ENCODE measurements at regions not wholly inside any gene's neighbourhood (a gene's known extent, or its start where the extent isn't known, plus 50 kb on each side); places are given as distances from the start of the nearest gene placed in this dataset.

DNA sequence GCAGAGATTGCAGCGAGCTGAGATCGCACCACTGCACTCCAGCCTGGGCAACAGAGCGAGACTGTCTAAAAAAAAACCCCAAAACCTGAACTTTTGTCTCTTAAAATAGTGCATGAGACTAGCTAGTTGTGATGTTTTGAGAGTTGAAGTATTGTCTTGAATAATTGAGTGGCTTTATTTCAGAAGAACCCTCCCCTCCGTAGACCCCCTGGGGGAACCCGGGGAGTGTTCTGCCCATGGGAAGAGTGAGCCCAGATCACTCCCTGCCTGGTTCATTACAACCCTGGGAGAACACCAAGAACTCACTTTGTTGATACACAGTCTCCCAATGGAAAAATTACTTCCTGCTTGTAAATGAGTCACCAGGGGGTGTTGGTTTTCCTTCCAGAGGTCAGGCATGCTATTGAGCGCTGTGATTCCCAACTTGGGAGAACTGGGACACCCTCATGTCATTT, 65.3 kb upstream of the SHISA3 start:
- DNase-seq: no peak

DNA sequence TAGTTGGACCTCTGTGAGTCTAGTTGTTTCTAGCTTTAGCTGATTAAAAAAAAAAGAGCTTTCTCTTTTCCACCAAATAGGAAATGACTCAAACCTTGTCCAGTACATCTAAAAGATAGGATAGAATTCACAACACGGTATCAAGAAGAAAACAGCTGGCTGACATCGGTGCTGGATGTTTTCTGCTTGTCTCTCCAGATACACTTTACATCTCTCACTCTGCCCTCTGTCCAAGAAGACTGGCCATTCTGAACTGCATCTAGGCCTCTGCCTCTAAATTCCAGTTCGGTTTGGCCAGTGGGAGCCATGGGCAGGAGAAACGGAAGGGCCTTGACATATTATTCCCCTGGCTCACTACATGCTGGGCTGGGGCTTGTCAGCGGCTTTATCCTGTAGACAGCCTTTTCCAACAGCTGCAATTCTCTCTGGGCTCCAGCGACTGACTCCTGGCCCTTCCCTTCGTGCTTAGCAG, 57.3 kb upstream of the SHISA3 start:
- no peak for DNase-seq

GRCh38 chr4:42341518-42342026, 55.7 kb upstream of the SHISA3 start:
- DNase-seq: no peak

DNA sequence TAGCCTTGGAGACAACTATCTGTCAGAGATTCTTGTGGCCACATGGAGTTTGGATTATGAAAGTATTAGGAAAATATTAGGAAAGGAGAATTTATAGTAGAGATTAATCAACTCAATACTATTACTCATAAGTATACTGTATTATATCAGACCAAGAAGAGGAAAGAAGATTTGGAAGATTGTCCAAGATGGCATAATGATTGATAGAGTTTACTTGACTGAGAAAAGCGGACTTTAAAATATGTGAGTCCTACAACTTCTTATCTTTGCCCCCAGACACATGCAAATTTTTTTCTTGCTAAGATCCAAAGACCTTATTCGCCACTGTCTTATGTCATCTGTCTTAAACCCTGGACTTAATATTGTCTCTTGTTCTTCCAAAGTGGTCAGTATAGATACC, 54.8 kb upstream of the SHISA3 start:
- no peak for DNase-seq

DNA sequence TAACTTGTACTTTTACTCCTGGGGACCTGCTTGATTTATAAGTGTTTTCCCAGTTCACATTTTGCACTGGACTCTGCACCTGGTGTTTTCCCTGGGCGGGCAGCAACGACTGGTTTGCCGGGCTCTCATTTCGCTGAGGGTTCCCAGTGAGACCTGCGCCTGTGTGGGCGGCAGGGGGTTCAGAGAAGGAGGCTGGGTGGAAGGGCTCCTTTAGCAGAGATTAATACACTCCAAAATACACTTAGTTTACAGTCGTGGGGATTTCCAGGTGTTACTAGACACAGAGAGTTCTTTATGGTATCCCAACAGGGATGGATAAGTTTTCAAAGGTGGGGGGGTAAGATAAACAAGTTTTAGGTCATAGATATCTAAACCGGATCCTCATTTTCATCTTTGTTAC, 53.0 kb upstream of the SHISA3 start:
- DNase-seq: no peak

DNA sequence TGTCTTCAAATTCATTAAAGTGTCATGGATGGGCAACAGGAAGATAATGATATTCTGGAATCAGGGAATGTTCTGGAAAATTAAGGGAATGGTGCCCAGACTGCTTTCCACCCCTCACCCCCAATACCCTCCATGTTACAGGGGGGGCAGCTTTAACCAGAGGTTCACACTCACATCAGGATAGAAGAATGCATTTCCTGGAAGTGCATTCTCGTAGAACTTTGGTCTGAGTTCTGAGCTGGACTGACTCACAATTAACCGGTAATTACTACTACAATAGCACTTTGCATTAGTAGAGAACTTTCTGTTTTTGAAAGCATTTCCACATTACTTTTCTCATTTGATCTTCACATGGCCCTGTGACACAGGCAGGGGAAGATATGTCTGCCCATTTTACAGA, 52.5 kb upstream of the SHISA3 start:
- DNase-seq: no peak

DNA sequence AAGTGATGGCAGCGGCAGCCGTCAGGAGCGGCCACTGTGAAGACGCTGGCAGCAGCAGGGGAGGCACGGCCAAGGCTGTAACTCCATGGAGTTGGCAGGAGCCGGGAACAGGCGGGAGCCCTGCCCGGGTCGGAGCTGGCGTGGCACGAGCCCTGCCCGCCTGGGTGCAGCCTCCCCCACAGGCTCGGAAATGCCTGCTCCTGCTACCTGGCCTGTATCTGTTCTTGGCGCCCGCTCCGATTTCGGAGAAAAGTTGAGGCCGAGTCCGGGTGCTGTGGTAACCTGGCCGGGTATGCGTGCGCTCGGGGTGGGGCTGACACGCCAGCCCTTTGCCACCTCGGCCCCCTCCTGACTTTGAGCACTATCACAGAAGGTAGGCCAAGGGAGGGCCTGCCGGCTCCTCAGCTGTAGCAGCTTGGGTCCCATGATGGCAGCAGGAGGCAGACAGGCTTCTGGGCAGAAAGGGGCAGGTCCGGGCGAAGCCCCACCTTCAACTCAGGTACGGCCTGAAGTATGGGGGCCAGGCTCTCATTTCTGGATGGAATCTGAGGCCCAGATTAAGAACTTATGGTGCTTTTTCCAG, 51.2 kb upstream of the SHISA3 start:
- DNase-seq: no peak

GRCh38 chr4:42347076-42347475, 50.2 kb upstream of the SHISA3 start:
- DNase-seq: no peak

Data from NCI-H2227 treated with DMSO at 0.1 percent for 48 hours (cell line).